HCT116 (cell line): ENCODE measurements at regions not wholly inside any gene's neighbourhood (a gene's known extent, or its start where the extent isn't known, plus 50 kb on each side); places are given as distances from the start of the nearest gene placed in this dataset.

Source experiments
- ATAC-seq: fragments of 200-7000 bp; cut with Tn5 transposase; 2 replicates; pipeline ENCODE4 v1.9.1; 2020; ENCODE audit warnings: mild to moderate bottlenecking, moderate library complexity
- BruUV-seq: library from RNA; stranded (reverse); fragments of 400-500 nt; replicated peaks from 2 replicates; lab custom pipeline; 2021; lab: Mats Ljungman, UMichigan
- CTCF ChIA-PET: fragments of 300-600 bp; sonication (Branson Sonifier 250); formaldehyde crosslinking; loops from one replicate; lab custom pipeline; 2021; ENCODE audit warnings: antibody characterized with exemption; lab: Charles Lee
- POLR2A ChIA-PET: fragments of 300-600, 350-600 bp; sonication (Branson Sonifier 250); formaldehyde crosslinking; loops from one replicate; lab custom pipeline; 2021; ENCODE audit warnings: antibody characterized with exemption; lab: Charles Lee
- RAD21 ChIA-PET, 2 experiments: fragments of 300-600 bp; sonication (Branson Sonifier 250); formaldehyde crosslinking; loops; one replicate each; lab custom pipeline; 2023; ENCODE audit warnings: low total read pairs in 2 of 2; ENCODE audit not compliant: uncharacterized antibody in 2 of 2, unreplicated experiment in 2 of 2, low non-redundant PET in 1 of 2; lab: Charles Lee
- DNase-seq: peaks from one replicate; pipeline ENCODE4 v3.0.0-alpha.2; 2010; ENCODE audit warnings: low read depth, low spot score
- H2AFZ ChIP-seq: fragments of 200-600 bp; shearing (Covaris generic), sonication (generic); 2 replicates; pipeline ENCODE4 v1.6.1; 2017; ENCODE audit warnings: low read depth, mixed run types, mixed read lengths, antibody characterized with exemption, low read length; ENCODE audit not compliant: poor library complexity, severe bottlenecking
- H3K27ac ChIP-seq: 2 replicates; pipeline ENCODE4 v1.5.1; 2012; ENCODE audit warnings: low read depth, low read length
- H3K27me3 ChIP-seq: fragments of 200-600 bp; sonication (generic); 2 replicates; pipeline ENCODE4 v1.6.1; 2016; ENCODE audit warnings: mixed run types, low read length, mixed read lengths; ENCODE audit not compliant: insufficient read depth
- H3K36me3 ChIP-seq, 2 experiments: fragments of 200-500 bp in 1 of 2; fragments of 200-600 bp in 1 of 2; sonication (Bioruptor generic) in 1 of 2; sonication (generic) in 1 of 2; 2 replicates each; pipeline versions ENCODE4 v1.5.1 to v1.6.1; 2014 to 2016; ENCODE audit warnings: low read length in 2 of 2, inconsistent platforms in 1 of 2, mixed read lengths in 1 of 2, mixed run types in 1 of 2; ENCODE audit not compliant: insufficient read depth in 2 of 2, control insufficient read depth in 1 of 2
- H3K4me1 ChIP-seq, 2 experiments: fragments of 200-600 bp in 1 of 2; sonication (generic) in 1 of 2; 2 replicates each; pipeline versions ENCODE4 v1.5.1 to v1.6.1; 2012 to 2017; ENCODE audit warnings: low read length in 2 of 2, inconsistent platforms in 1 of 2, mild to moderate bottlenecking in 1 of 2, mixed read lengths in 1 of 2, mixed run types in 1 of 2, moderate library complexity in 1 of 2; ENCODE audit not compliant: insufficient read depth in 2 of 2, control insufficient read depth in 1 of 2
- H3K4me2 ChIP-seq: fragments of 200-600 bp; sonication (generic); 2 replicates; pipeline ENCODE4 v1.6.1; 2017; ENCODE audit warnings: mixed run types, low read length, mixed read lengths
- H3K4me3 ChIP-seq, 2 experiments: fragments of 200-600 bp in 1 of 2; sonication (generic) in 1 of 2; replicated peaks in 1 of 2; 2 replicates each; pipeline ENCODE4 v1.5.1; 2011 to 2016; ENCODE audit warnings: low read length in 2 of 2, control low read depth in 1 of 2, low read depth in 1 of 2, mild to moderate bottlenecking in 1 of 2, mixed read lengths in 1 of 2, mixed run types in 1 of 2
- H3K79me2 ChIP-seq: fragments of 200-600 bp; sonication (generic); 2 replicates; pipeline ENCODE4 v1.6.1; 2017; ENCODE audit warnings: mild to moderate bottlenecking, mixed run types, low read length, moderate library complexity, mixed read lengths; ENCODE audit not compliant: insufficient read depth
- H3K9ac ChIP-seq: fragments of 200-600 bp; sonication (generic); 2 replicates; pipeline ENCODE4 v1.6.1; 2016; ENCODE audit warnings: low read length, mixed read lengths
- H3K9me2 ChIP-seq: fragments of 200-600 bp; sonication (generic), shearing (Covaris generic); 2 replicates; pipeline ENCODE4 v1.6.1; 2017; ENCODE audit warnings: mixed run types, mild to moderate bottlenecking, moderate library complexity; ENCODE audit not compliant: insufficient read depth
- H3K9me3 ChIP-seq, 2 experiments: fragments of 200-500 bp in 1 of 2; fragments of 200-600 bp in 1 of 2; sonication (Bioruptor generic) in 1 of 2; sonication (generic) in 1 of 2; 2 replicates each; pipeline ENCODE4 v1.6.1; 2014 to 2017; ENCODE audit warnings: low read length in 2 of 2, mixed read lengths in 2 of 2, inconsistent platforms in 1 of 2, low read depth in 1 of 2, mild to moderate bottlenecking in 1 of 2, mixed run types in 1 of 2, moderate library complexity in 1 of 2; ENCODE audit not compliant: control insufficient read depth in 1 of 2, insufficient read depth in 1 of 2
- H4K20me1 ChIP-seq: fragments of 200-600 bp; sonication (generic), shearing (Covaris generic); 2 replicates; pipeline ENCODE4 v1.6.1; 2017; ENCODE audit warnings: mixed run types, mild to moderate bottlenecking, moderate library complexity; ENCODE audit not compliant: insufficient read depth
- ATF3 ChIP-seq: IDR thresholded peaks from 2 replicates; pipeline ENCODE4 v1.6.1; 2012
- FOSL1 ChIP-seq: IDR thresholded peaks from 2 replicates; pipeline ENCODE4 v1.6.1; 2012; ENCODE audit warnings: low read depth
- JUND ChIP-seq: IDR thresholded peaks from 2 replicates; pipeline ENCODE4 v1.6.1; 2012
- REST ChIP-seq: IDR thresholded peaks from 2 replicates; pipeline ENCODE4 v1.6.1; 2012; ENCODE audit warnings: low read depth
- SRF ChIP-seq: IDR thresholded peaks from 2 replicates; pipeline ENCODE4 v1.6.1; 2012; ENCODE audit warnings: low read depth
- YY1 ChIP-seq: IDR thresholded peaks from 2 replicates; pipeline ENCODE4 v1.6.1; 2011; ENCODE audit warnings: low read length, low read depth, moderate library complexity, mild to moderate bottlenecking; ENCODE audit not compliant: insufficient replicate concordance; ENCODE audit errors: extremely low read depth
- intact Hi-C: fragments of 100-400 bp; cut with micrococcal nuclease; formaldehyde crosslinking; loops from 2 replicates; pipeline ENCODE4 v1.10.0; 2022

- no peak for TF ChIP-seq YY1
These were observed 73.4 kb upstream of the C5orf46 start (continued) for GRCh38 chr5:147979761-147980160.

GRCh38 chr5:147972076-147972840, 65.9 kb upstream of the C5orf46 start:
- Histone ChIP-seq H3K4me1 (no peaks in the 10 kb centered on the region), H4K20me1 (no peaks in the 10 kb centered on the region), H3K27me3 (no peaks in the 10 kb centered on the region), H3K36me3 (no peaks in the 10 kb centered on the region), H3K9ac (no peak overlapping the region), H3K4me2 (no peak overlapping the region), H2AFZ (no peak overlapping the region), H3K9me2 (no peaks in the 10 kb centered on the region), H3K27ac (no peak overlapping the region), H3K79me2 (no peaks in the 10 kb centered on the region), H3K4me3 (no peak overlapping the region), H3K9me3 (no peaks in the 10 kb centered on the region)
- DNase-seq (no peak), ATAC-seq (no peak)
- intact Hi-C loops: no loop called here
- BruUV-seq: no TSS peak
- ChIA-PET POLR2A (no interaction called here), CTCF (no interaction called here), RAD21 (no interaction called here)
- TF ChIP-seq SRF (no peak), FOSL1 (no peak), ATF3 (no peak), REST (no peak), JUND (no peak)
